Uterus (tissue), 3 donors: ENCODE measurements at regions not wholly inside any gene's neighbourhood (a gene's known extent, or its start where the extent isn't known, plus 50 kb on each side); places are given as distances from the start of the nearest gene placed in this dataset.

ENCODE experiments used
- DNase-seq, 2 donors: peaks; one replicate each; pipeline ENCODE4 v3.0.0-alpha.2; 2019 to 2020
- H3K27ac ChIP-seq, 2 donors: fragments of 200-600 bp; sonication (generic); 1 replicate in 1 of 2; 2 replicates in 1 of 2; pipeline ENCODE4 v1.5.1; 2016 to 2018
- H3K27me3 ChIP-seq, 2 donors: fragments of 200-600 bp; sonication (generic); one replicate each; pipeline ENCODE4 v1.5.1; 2018 to 2019; ENCODE audit warnings: control low read depth in 1 of 2
- H3K36me3 ChIP-seq, 2 donors: fragments of 200-600 bp; sonication (generic); one replicate each; pipeline ENCODE4 v1.5.1; 2019; ENCODE audit warnings: control low read depth in 1 of 2
- H3K4me1 ChIP-seq, 2 donors: fragments of 200-600 bp; sonication (generic); one replicate each; pipeline ENCODE4 v1.5.1; 2018 to 2019; ENCODE audit warnings: control low read depth in 1 of 2
- H3K4me3 ChIP-seq, 2 donors: fragments of 200-600 bp; sonication (generic); 1 replicate in 1 of 2; 2 replicates in 1 of 2; pipeline ENCODE4 v1.5.1; 2018 to 2019; ENCODE audit warnings: mild to moderate bottlenecking in 1 of 2
- H3K9me3 ChIP-seq, 2 donors: fragments of 200-600 bp; sonication (generic); one replicate each; pipeline ENCODE4 v1.5.1; 2019; ENCODE audit warnings: control low read depth in 1 of 2
- POLR2A ChIP-seq, 2 donors: fragments of 450-650 bp; IDR thresholded peaks; one replicate each; pipeline ENCODE4 v1.6.1; 2016; ENCODE audit warnings: antibody characterized with exemption in 2 of 2, mild to moderate bottlenecking in 1 of 2, moderate library complexity in 1 of 2
- intact Hi-C: fragments of 100-400 bp; cut with DNase I; formaldehyde crosslinking; loops from one replicate; pipeline ENCODE4 v1.15.1; 2023; ENCODE audit warnings: low total_unique reads
- TF ChIP-seq, protein P1 (sequence below), 4 experiments: fragments of 200-600 bp in 2 of 4; fragments of 450-650 bp in 2 of 4; sonication (generic) in 2 of 4; IDR thresholded peaks; one replicate each; pipeline ENCODE4 v1.5.1; 2016 to 2019; ENCODE audit warnings: antibody characterized with exemption in 4 of 4, mild to moderate bottlenecking in 2 of 4, moderate library complexity in 1 of 4
- donor health status: DM: yes; HTN: yes; CAD: no.

DNA sequence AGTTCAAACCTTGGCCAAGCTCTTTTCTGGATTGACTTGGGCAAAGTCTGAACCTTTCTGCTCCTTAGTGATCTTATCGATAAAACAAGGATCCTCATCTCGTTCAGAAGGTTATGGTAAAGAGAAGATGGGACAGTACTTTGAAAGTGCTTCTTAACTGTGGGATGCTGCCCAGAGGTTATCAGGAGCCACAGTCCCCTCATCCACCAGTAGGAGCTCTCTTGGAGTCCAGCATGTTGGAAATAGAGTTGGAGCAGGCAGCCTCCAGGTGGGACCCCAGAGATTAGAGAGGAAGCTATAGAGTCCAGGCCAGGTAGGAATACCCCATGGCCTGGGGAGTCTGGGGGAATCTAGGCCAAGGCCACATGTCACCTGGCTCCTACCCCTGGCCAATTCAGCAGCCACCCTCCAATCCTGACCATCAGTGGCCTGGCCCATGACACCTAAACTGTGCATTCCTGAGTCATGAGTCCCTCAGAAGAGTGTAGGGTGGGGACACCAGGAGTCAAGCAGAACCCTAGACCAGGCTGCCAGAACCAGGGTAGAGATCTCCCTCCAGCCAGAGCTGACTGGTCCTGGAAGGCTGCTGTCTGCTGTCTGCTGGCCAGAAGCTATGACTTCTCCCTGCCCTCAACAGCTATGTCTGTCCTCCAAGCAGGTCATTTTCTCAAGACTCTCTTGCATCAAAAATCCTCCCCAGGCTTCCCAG lies 144.3 kb downstream of the AIPL1 start:
- TF ChIP-seq POLR2A (IDR thresholded peaks at IDR 0.05) = no peak
- TF ChIP-seq, protein P1, sequence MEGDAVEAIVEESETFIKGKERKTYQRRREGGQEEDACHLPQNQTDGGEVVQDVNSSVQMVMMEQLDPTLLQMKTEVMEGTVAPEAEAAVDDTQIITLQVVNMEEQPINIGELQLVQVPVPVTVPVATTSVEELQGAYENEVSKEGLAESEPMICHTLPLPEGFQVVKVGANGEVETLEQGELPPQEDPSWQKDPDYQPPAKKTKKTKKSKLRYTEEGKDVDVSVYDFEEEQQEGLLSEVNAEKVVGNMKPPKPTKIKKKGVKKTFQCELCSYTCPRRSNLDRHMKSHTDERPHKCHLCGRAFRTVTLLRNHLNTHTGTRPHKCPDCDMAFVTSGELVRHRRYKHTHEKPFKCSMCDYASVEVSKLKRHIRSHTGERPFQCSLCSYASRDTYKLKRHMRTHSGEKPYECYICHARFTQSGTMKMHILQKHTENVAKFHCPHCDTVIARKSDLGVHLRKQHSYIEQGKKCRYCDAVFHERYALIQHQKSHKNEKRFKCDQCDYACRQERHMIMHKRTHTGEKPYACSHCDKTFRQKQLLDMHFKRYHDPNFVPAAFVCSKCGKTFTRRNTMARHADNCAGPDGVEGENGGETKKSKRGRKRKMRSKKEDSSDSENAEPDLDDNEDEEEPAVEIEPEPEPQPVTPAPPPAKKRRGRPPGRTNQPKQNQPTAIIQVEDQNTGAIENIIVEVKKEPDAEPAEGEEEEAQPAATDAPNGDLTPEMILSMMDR (IDR thresholded peaks at IDR 0.05) = no peak
- Histone ChIP-seq H3K4me3 (no peak overlapping the region), H3K9me3 (no peaks in the 10 kb centered on the region), H3K36me3 (no peaks in the 10 kb centered on the region), H3K4me1 (no peaks in the 10 kb centered on the region), H3K27me3 (no peaks in the 10 kb centered on the region), H3K27ac (no peak overlapping the region)
- intact Hi-C loops = no loop called here
- DNase-seq = no peak

DNA sequence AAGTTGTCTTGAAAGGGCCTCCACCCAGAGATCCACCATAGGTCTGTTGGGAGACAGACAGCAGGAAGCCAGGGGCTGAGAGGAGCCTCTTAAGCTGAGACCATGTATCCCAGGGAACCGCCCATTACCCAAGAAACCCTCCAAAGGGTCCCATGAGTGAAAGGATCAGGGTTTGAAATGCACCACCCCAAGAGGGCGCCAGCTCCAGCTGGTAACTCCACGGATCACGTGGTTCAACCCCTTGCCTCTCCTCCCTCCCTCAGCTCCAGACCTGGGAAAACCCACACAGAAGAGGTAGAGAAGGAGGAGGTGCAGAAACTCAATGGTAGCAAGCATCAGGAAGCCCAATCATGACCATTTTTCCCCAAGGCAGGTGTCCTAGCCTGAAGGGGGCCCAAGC lies 148.7 kb downstream of the AIPL1 start:
- no peak for DNase-seq
- no peak overlapping the region for H3K27ac ChIP-seq
- H3K4me1 ChIP-seq = no peaks in the 10 kb centered on the region
- no peaks in the 10 kb centered on the region for H3K27me3 ChIP-seq
- H3K4me3 ChIP-seq = no peak overlapping the region
- TF ChIP-seq, protein P1 (IDR thresholded peaks at IDR 0.05) = no peak
- no peak for TF ChIP-seq POLR2A (IDR thresholded peaks at IDR 0.05)
- no peaks in the 10 kb centered on the region for H3K9me3 ChIP-seq
- intact Hi-C loops = no loop called here
- no peaks in the 10 kb centered on the region for H3K36me3 ChIP-seq

DNA sequence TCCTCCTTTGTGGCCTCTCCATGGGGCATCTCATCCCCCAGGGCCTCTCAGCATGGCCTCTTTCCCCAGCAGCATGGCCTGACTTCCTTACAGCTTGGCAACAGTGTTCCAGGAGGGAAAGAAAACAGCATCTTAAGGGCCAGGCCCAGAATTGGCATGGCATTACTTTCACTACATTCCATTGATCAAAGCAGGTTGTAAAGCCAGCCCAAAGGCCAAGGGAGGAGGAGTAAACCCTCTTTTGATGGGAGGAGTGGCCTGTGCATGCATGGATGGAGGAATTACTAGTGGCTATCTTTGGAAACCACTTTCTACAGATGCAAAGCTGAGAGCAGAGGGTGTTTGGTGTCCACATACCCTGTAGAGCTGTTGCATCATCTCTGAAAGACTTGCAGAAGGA lies 149.4 kb downstream of the AIPL1 start:
- H3K9me3 ChIP-seq = no peaks in the 10 kb centered on the region
- H3K36me3 ChIP-seq = no peaks in the 10 kb centered on the region
- intact Hi-C loops = no loop called here
- no peak for DNase-seq
- TF ChIP-seq, protein P1 (IDR thresholded peaks at IDR 0.05) = no peak
- TF ChIP-seq POLR2A (IDR thresholded peaks at IDR 0.05) = no peak
- H3K4me1 ChIP-seq = no peaks in the 10 kb centered on the region
- H3K27ac ChIP-seq = no peak overlapping the region
- H3K27me3 ChIP-seq = no peaks in the 10 kb centered on the region
- no peak overlapping the region for H3K4me3 ChIP-seq

DNA sequence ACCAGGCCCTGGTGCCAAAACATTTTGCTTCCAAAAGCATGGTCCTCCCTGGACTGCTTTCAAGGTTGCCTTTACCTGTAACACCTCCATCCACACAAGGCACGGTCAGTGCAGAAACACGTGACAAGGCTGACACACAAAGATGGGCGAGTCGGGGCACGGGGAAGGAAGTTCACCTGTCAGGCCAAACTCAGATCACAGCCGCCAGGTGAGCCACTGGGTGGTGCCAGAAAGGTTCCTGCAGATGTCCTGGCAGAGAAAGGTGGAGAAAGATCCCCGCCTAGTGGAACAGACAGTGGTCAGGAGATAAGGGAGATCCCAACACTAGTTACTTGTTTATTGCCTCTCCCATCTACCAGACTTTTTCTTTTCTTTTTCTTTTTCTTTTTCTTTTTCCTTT lies 155.3 kb downstream of the AIPL1 start:
- H3K4me1 ChIP-seq = no peaks in the 10 kb centered on the region
- DNase-seq = no peak
- TF ChIP-seq, protein P1 (IDR thresholded peaks at IDR 0.05) = no peak
- no peak for TF ChIP-seq POLR2A (IDR thresholded peaks at IDR 0.05)
- no peak overlapping the region for H3K4me3 ChIP-seq
- no peaks in the 10 kb centered on the region for H3K27me3 ChIP-seq
- H3K27ac ChIP-seq = no peak overlapping the region
- no peaks in the 10 kb centered on the region for H3K36me3 ChIP-seq
- H3K9me3 ChIP-seq = no peaks in the 10 kb centered on the region
- intact Hi-C loops = no loop called here

DNA sequence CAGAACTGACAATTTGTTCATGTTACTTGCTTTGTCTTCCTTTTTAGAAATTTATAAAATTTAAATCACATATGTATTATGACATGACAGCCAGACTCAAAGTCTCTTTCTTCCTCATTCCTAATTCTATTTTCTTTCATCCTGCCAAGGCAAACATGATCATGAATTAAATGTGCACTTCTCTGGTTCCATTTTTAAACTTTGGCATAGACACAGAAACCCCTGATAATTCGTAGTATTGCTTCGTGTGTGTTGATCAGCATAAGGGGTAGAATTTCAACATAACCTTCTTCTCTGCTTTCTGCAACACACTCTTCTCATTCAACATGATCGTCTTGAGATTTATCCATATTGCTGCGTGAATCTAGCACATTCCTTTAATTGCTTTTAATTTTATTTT lies 156.5 kb downstream of the AIPL1 start:
- DNase-seq = no peak
- Histone ChIP-seq H3K36me3 (no peaks in the 10 kb centered on the region), H3K4me3 (no peak overlapping the region), H3K27me3 (no peaks in the 10 kb centered on the region), H3K9me3 (no peaks in the 10 kb centered on the region), H3K4me1 (no peaks in the 10 kb centered on the region), H3K27ac (no peak overlapping the region)
- intact Hi-C loops = no loop called here
- TF ChIP-seq POLR2A (IDR thresholded peaks at IDR 0.05) = no peak
- TF ChIP-seq, protein P1 (IDR thresholded peaks at IDR 0.05) = no peak
